ENCODE measurements at regions not wholly inside any gene's neighbourhood (a gene's known extent, or its start where the extent isn't known, plus 50 kb on each side); places are given as distances from the start of the nearest gene placed in this dataset.

DNA sequence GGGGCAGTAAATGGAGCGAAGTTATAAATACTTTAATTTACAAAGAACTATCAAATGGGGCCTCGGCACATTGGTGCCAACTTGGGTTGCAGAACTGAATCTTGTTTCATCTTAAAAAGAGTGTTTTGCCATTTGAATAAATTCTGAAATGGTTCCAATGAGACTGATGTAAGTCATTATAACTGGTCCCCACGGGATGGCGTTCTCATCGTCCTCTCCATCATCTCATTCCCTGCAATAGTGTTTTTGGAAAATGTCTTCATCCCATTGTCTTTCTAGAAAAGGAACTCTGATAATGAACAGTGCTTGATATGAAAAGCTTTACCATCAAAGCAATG lies 422.0 kb upstream of the ID2 start:
- no peak overlapping the region for H3K9ac ChIP-seq (ENCODE audit: low read depth, low read length)
- no peak overlapping the region for H3K4me2 ChIP-seq (ENCODE audit: low read length)
- no peaks in the 10 kb centered on the region for H3K4me1 ChIP-seq (ENCODE audit: control insufficient read depth, insufficient read depth, low read length)

DNA sequence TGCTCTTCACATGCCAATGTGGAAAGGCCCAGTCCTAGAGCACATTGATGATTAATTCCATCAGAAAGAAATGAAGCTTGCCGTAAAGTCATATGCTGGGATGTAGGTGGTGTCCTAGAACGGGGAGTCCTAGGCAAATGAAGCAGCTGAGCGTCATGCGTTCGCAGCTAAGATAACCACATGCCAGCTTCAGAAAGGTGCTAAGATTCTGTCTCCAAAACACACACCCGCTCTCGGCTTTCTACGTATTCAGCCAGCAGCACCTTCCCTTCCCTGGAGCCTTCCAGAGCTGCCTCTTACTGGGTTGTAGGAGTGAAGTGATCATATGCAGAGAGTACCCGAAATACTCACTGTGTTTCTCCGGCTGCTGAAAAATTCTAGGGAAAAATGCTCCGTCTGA lies 421.6 kb upstream of the ID2 start:
- no peak overlapping the region for H3K9ac ChIP-seq (ENCODE audit: low read depth, low read length)
- H3K9me3 ChIP-seq (replicated peaks; ENCODE audit: low read length) = no peaks in the 10 kb centered on the region
- no peak overlapping the region for H3K4me2 ChIP-seq (ENCODE audit: low read length)
- no peak overlapping the region for H3K4me3 ChIP-seq (ENCODE audit: low read length)
- no peaks in the 10 kb centered on the region for H3K36me3 ChIP-seq (ENCODE audit: insufficient read depth, low read length)
- no peaks in the 10 kb centered on the region for H3K27me3 ChIP-seq (ENCODE audit: control insufficient read depth, insufficient read depth, low read length)
- H3K4me1 ChIP-seq (ENCODE audit: control insufficient read depth, insufficient read depth, low read length) = no peaks in the 10 kb centered on the region

More for the DNA sequence above, 422.0 kb upstream of the ID2 start:
- Histone ChIP-seq H3K27me3 (ENCODE audit: control insufficient read depth, insufficient read depth, low read length) (no peaks in the 10 kb centered on the region), H3K9me3 (replicated peaks; ENCODE audit: low read length) (no peaks in the 10 kb centered on the region), H3K36me3 (ENCODE audit: insufficient read depth, low read length) (no peaks in the 10 kb centered on the region), H3K4me3 (ENCODE audit: low read length) (no peak overlapping the region)

DNA sequence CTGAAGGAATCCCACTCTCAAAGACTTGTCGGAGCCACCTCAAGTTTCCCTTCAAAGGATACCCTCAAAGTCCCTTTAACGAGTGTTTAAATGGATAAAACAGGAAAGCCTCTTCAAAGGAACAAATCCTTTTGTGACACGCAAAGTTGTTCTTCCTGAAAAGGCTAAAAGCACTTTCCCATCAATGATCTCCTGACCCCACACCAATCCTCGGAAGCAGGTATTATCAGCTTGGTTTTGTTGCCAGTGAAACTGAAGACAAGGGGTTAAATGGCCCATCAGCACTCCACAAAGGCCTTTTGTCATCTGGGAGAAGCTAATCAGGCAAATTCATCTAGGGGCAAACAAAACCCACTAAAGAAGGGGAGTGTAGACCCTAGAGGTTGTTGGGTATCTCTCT lies 418.0 kb upstream of the ID2 start:
- H3K9ac ChIP-seq (ENCODE audit: low read depth, low read length) = no peak overlapping the region
- no peak overlapping the region for H3K4me2 ChIP-seq (ENCODE audit: low read length)
- H3K36me3 ChIP-seq (ENCODE audit: insufficient read depth, low read length) = no peaks in the 10 kb centered on the region
- H3K4me1 ChIP-seq (ENCODE audit: control insufficient read depth, insufficient read depth, low read length) = peaks cover 6% of the 10 kb centered on the region
- no peaks in the 10 kb centered on the region for H3K9me3 ChIP-seq (replicated peaks; ENCODE audit: low read length)
- no peak overlapping the region for H3K4me3 ChIP-seq (ENCODE audit: low read length)
- H3K27me3 ChIP-seq (ENCODE audit: control insufficient read depth, insufficient read depth, low read length) = no peaks in the 10 kb centered on the region

DNA sequence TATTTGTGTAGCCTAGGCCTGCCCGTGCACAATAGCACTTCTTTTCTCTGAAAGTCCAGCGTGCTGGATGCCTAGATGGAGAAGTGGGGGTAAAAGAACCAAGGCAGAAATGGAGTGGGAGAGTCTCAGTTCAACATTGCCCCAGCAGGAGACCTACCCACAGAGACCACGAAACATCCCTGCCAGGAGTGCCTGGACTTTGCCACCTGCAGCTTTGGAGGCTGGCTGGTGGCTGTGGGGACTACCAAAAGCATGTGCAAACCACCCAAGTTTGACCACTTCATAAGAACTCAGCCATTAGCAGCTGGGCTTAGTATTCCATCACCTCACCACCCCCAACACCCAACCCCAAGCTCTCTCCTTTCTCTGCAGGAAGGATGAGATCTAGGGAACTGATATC lies 416.9 kb upstream of the ID2 start:
- Histone ChIP-seq H3K9ac (ENCODE audit: low read depth, low read length) (no peak overlapping the region), H3K9me3 (replicated peaks; ENCODE audit: low read length) (no peaks in the 10 kb centered on the region), H3K4me1 (ENCODE audit: control insufficient read depth, insufficient read depth, low read length) (peaks cover 6% of the 10 kb centered on the region), H3K27me3 (ENCODE audit: control insufficient read depth, insufficient read depth, low read length) (no peaks in the 10 kb centered on the region), H3K4me3 (ENCODE audit: low read length) (no peak overlapping the region), H3K36me3 (ENCODE audit: insufficient read depth, low read length) (no peaks in the 10 kb centered on the region), H3K4me2 (ENCODE audit: low read length) (no peak overlapping the region)

DNA sequence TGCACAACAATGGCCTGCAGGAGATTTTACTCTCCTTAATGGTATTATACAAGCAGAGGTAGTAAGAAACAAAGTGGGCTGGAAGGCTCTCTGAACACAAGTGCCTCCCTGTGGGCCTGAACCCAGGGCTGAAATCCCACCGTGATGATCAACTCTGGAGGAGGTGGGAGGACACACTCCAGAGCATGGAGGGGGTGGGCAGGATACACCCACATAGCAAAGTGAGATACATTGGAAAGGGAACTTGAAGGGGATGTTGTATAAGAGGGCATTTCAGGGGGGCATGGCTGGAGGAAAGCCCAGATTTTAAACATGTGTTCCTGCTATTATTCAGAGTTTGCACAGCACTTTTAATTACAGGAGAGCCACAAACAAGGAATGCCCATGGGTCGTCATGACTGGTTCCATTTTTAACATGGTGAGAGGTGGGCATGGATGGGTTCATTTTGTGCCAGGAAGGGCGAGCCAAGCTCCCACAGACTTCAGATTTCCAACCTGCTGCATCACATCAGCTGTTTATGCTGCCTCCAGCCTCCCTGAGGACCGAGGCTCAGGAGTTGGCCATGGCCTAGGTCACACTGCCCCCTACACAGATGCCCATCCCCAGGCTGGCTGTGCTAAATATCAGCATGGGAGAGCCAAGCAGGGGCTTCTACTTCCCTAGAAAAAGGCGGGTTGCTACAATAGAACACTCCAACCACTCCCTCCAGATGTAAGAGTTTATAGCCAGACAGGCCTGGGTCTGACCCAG lies 416.2 kb upstream of the ID2 start:
- Histone ChIP-seq H3K4me1 (ENCODE audit: control insufficient read depth, insufficient read depth, low read length) (peaks cover 6% of the 10 kb centered on the region), H3K36me3 (ENCODE audit: insufficient read depth, low read length) (no peaks in the 10 kb centered on the region), H3K4me3 (ENCODE audit: low read length) (no peak overlapping the region), H3K9ac (ENCODE audit: low read depth, low read length) (no peak overlapping the region), H3K27me3 (ENCODE audit: control insufficient read depth, insufficient read depth, low read length) (no peaks in the 10 kb centered on the region), H3K9me3 (replicated peaks; ENCODE audit: low read length) (no peaks in the 10 kb centered on the region), H3K4me2 (ENCODE audit: low read length) (no peak overlapping the region)

DNA sequence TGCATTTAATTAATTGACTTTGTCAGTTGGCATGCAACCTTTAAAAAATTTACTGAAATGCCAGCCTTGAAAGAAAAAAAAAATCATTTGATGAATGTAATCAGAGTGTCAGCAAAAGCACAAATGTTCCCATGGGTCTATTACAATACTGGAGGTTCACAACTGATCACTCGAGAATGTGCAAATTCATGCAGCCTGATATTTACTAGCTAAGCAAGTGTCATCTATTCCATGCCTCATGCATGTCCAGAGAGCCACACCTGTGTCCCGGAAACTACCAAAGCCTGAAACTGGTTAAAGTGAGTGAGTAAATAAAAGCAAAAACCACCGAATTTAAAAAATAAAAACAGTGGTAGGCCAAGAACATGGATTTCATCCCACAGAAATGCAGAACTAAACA lies 415.3 kb upstream of the ID2 start:
- H3K4me2 ChIP-seq (ENCODE audit: low read length) = no peak overlapping the region
- H3K9ac ChIP-seq (ENCODE audit: low read depth, low read length) = no peak overlapping the region
- no peaks in the 10 kb centered on the region for H3K27me3 ChIP-seq (ENCODE audit: control insufficient read depth, insufficient read depth, low read length)
- no peaks in the 10 kb centered on the region for H3K36me3 ChIP-seq (ENCODE audit: insufficient read depth, low read length)
- H3K9me3 ChIP-seq (replicated peaks; ENCODE audit: low read length) = no peaks in the 10 kb centered on the region
- no peak overlapping the region for H3K4me3 ChIP-seq (ENCODE audit: low read length)
- H3K4me1 ChIP-seq (ENCODE audit: control insufficient read depth, insufficient read depth, low read length) = peaks cover 6% of the 10 kb centered on the region

DNA sequence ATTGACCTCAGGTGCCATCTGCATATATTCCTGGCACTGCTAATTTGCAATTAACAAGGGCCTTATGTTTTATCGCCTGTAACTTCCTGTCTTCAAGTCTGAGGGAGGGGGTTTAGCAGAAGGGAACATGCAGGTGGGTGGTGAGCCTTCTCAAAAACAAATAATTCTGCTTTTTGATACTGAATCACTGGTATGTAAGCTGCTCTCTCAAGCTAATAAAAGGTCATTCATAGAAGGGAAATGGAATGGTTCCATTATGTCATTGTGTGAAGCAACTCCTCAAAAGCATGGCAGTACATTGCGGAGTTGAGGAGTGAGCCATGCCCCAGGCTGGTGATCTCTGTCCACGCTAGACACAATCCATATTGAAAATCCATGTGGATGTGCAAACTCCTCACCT lies 414.8 kb upstream of the ID2 start:
- Histone ChIP-seq H3K9ac (ENCODE audit: low read depth, low read length) (no peak overlapping the region), H3K4me1 (ENCODE audit: control insufficient read depth, insufficient read depth, low read length) (peaks cover 6% of the 10 kb centered on the region), H3K9me3 (replicated peaks; ENCODE audit: low read length) (no peaks in the 10 kb centered on the region), H3K27me3 (ENCODE audit: control insufficient read depth, insufficient read depth, low read length) (no peaks in the 10 kb centered on the region), H3K36me3 (ENCODE audit: insufficient read depth, low read length) (no peaks in the 10 kb centered on the region), H3K4me3 (ENCODE audit: low read length) (no peak overlapping the region), H3K4me2 (ENCODE audit: low read length) (no peak overlapping the region)

DNA sequence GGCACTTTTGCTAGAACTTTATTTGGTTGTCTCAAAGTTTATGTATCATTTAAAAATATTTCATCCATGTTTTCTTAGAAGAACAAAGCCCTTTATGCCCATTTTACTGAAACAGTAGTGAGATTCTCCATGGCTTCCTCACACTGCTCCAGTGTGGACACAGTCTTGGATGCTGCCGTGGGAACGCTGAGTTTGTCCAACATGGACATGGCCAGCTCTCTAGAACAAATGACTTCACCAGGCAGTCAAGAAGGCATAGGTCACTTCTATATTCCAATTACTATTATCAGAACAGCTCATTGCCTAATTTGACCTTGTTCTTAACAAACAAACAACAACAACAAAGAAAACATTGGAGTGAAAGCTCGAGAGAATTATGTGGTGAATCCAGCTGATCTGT lies 414.1 kb upstream of the ID2 start:
- H3K27me3 ChIP-seq (ENCODE audit: control insufficient read depth, insufficient read depth, low read length) = no peaks in the 10 kb centered on the region
- peaks cover 6% of the 10 kb centered on the region for H3K4me1 ChIP-seq (ENCODE audit: control insufficient read depth, insufficient read depth, low read length)
- H3K4me2 ChIP-seq (ENCODE audit: low read length) = no peak overlapping the region
- no peak overlapping the region for H3K4me3 ChIP-seq (ENCODE audit: low read length)
- H3K9me3 ChIP-seq (replicated peaks; ENCODE audit: low read length) = no peaks in the 10 kb centered on the region
- H3K36me3 ChIP-seq (ENCODE audit: insufficient read depth, low read length) = no peaks in the 10 kb centered on the region
- H3K9ac ChIP-seq (ENCODE audit: low read depth, low read length) = no peak overlapping the region

DNA sequence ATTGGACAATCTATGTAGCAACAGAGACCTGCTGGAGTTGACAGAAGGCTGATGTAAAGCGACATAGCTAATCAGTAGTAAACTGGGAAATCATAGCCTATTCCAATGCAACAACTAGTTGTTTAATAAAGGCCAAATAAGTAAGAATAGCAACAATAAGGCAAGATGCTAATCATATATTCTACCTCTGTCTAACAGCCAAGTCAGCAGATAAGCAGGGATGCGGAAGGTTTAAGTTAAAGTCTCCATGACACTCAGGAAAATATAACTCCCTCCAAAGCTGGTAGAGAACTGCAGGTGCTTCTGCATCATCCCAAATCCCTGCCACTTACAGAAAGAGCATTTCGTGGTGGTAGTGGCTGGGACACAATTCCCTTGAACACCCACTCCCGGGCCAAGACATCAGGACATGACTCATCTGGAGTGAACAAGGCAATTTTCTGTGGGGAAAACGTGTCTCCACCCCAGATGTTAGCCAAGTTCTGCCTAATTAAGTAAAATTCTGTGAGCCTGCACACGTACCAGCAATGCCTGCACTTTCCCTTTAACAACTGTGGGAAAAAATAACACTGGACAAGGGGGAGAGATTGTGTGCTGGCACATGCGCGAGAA lies 413.6 kb upstream of the ID2 start:
- no peaks in the 10 kb centered on the region for H3K9me3 ChIP-seq (replicated peaks; ENCODE audit: low read length)
- H3K36me3 ChIP-seq (ENCODE audit: insufficient read depth, low read length) = no peaks in the 10 kb centered on the region
- H3K4me1 ChIP-seq (ENCODE audit: control insufficient read depth, insufficient read depth, low read length) = peaks cover 6% of the 10 kb centered on the region
- H3K4me2 ChIP-seq (ENCODE audit: low read length) = no peak overlapping the region
- H3K4me3 ChIP-seq (ENCODE audit: low read length) = no peak overlapping the region
- no peak overlapping the region for H3K9ac ChIP-seq (ENCODE audit: low read depth, low read length)
- H3K27me3 ChIP-seq (ENCODE audit: control insufficient read depth, insufficient read depth, low read length) = no peaks in the 10 kb centered on the region

DNA sequence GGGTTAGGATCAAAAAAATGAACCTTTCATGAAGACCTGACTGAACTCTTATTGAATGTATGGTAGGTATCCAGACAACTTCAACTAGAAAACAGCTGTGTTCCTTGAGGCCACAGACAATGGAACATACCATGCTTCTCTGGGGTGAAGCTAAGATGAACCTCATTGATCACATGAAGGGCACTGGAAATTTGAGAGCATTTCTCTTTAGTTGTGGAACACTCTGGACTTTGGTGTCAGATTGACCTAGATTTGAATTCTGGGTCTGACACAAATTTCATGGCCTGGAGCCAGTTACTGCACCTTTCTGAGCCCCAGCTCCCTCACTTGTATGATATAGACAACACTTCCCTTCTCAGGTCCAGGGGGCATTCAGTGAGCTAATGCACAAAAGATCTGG lies 411.2 kb upstream of the ID2 start:
- H3K9ac ChIP-seq (ENCODE audit: low read depth, low read length) = no peak overlapping the region
- H3K36me3 ChIP-seq (ENCODE audit: insufficient read depth, low read length) = no peaks in the 10 kb centered on the region
- H3K4me1 ChIP-seq (ENCODE audit: control insufficient read depth, insufficient read depth, low read length) = peaks cover 6% of the 10 kb centered on the region
- H3K4me2 ChIP-seq (ENCODE audit: low read length) = no peak overlapping the region
- H3K27me3 ChIP-seq (ENCODE audit: control insufficient read depth, insufficient read depth, low read length) = peaks cover 6% of the 10 kb centered on the region
- H3K9me3 ChIP-seq (replicated peaks; ENCODE audit: low read length) = no peaks in the 10 kb centered on the region
- H3K4me3 ChIP-seq (ENCODE audit: low read length) = no peak overlapping the region

DNA sequence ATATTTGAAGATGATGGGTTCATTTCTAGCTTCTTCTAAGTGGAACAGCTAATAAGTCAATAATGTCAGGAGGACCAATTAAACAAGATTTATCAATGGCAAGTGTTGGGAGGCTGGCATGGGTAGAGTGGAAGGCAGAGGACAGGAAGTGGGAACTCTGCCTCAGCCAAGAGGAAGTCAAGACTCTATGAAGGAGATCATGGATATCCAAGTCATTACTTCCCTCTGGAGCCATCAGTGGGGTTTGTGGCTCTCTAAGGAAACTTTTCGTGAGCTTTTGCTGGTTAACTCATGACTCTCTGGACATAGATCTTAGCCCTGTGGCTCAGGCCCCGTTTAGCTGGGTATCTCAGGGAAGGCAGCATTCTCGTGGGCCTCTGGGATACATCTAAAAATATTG lies 410.4 kb upstream of the ID2 start:
- H3K4me1 ChIP-seq (ENCODE audit: control insufficient read depth, insufficient read depth, low read length) = peaks cover 6% of the 10 kb centered on the region
- H3K9me3 ChIP-seq (replicated peaks; ENCODE audit: low read length) = no peaks in the 10 kb centered on the region
- H3K9ac ChIP-seq (ENCODE audit: low read depth, low read length) = no peak overlapping the region
- H3K27me3 ChIP-seq (ENCODE audit: control insufficient read depth, insufficient read depth, low read length) = peaks cover 7% of the 10 kb centered on the region
- no peaks in the 10 kb centered on the region for H3K36me3 ChIP-seq (ENCODE audit: insufficient read depth, low read length)
- H3K4me2 ChIP-seq (ENCODE audit: low read length) = no peak overlapping the region
- H3K4me3 ChIP-seq (ENCODE audit: low read length) = no peak overlapping the region

DNA sequence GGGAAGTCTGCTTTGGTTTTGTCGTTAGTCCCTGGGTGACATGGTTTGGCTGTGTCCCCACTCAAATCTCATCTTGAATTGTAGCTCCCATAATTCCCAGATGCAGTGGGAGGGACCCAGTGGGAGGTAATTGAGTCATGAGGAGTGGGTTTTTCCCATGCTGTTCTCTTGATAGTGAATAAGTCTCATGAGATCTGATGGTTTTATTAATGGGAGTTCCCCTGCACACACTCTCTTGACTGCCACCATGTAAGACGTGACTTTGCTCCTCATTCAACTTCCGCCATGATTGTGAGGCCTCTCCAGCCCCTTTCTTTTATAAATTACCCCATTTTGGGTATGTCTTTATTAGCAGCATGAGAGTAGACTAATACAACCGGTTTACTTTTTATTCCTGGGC lies 405.8 kb upstream of the ID2 start:
- H3K9ac ChIP-seq (ENCODE audit: low read depth, low read length) = no peak overlapping the region
- H3K36me3 ChIP-seq (ENCODE audit: insufficient read depth, low read length) = no peaks in the 10 kb centered on the region
- peaks cover 25% of the 10 kb centered on the region for H3K27me3 ChIP-seq (ENCODE audit: control insufficient read depth, insufficient read depth, low read length)
- H3K4me2 ChIP-seq (ENCODE audit: low read length) = no peak overlapping the region
- no peaks in the 10 kb centered on the region for H3K9me3 ChIP-seq (replicated peaks; ENCODE audit: low read length)
- H3K4me3 ChIP-seq (ENCODE audit: low read length) = no peak overlapping the region
- H3K4me1 ChIP-seq (ENCODE audit: control insufficient read depth, insufficient read depth, low read length) = no peaks in the 10 kb centered on the region

All from skeletal muscle satellite cell (primary cell).